IPS-20b (cell line): ENCODE measurements at regions not wholly inside any gene's neighbourhood (a gene's known extent, or its start where the extent isn't known, plus 50 kb on each side); places are given as distances from the start of the nearest gene placed in this dataset.

ENCODE experiments used
- H3K27ac ChIP-seq: one replicate; pipeline ENCODE4 v1.5.1; 2013; ENCODE audit warnings: low read length
- H3K27me3 ChIP-seq: 2 replicates; pipeline ENCODE4 v1.6.1; 2013; ENCODE audit warnings: mild to moderate bottlenecking, low read length, inconsistent platforms; ENCODE audit not compliant: insufficient read depth
- H3K36me3 ChIP-seq: 2 replicates; pipeline ENCODE4 v1.6.1; 2013; ENCODE audit warnings: low read depth, mild to moderate bottlenecking, inconsistent platforms, low read length, moderate library complexity; ENCODE audit not compliant: insufficient read depth
- H3K4me1 ChIP-seq: 2 replicates; pipeline ENCODE4 v1.6.1; 2013; ENCODE audit warnings: mild to moderate bottlenecking, control low read depth, inconsistent platforms, low read length, moderate library complexity; ENCODE audit not compliant: insufficient read depth
- H3K4me3 ChIP-seq: 2 replicates; pipeline ENCODE4 v1.5.1; 2013; ENCODE audit warnings: mild to moderate bottlenecking, low read length, inconsistent platforms
- H3K9ac ChIP-seq: 2 replicates; pipeline ENCODE4 v1.6.1; 2013; ENCODE audit warnings: low read depth, mild to moderate bottlenecking, inconsistent platforms, low read length, moderate library complexity
- H3K9me3 ChIP-seq: 2 replicates; pipeline ENCODE4 v1.6.1; 2013; ENCODE audit warnings: mild to moderate bottlenecking, low read depth, low read length, inconsistent platforms; ENCODE audit not compliant: insufficient read depth

DNA sequence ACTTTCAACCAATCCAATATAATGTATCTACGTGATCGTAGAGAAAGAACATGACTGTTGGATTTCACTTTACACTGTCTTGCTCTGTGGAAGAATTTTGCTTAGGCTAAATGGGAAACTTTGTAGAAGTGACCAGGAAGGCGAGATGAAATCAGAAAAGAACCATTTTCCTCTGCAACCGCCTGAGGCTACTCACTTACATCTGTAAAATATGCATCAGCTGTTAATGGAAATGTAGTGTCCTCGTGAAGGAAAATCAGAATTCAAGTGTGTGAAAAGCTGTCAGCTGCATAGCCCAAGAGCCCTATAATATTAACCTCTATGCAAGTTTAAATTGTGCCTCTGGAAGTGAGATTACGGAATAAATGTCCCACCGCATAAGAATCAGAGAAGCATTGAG is 277.9 kb downstream of the C6orf118 start:
- Histone ChIP-seq H3K4me3 (no peak overlapping the region), H3K4me1 (no peaks in the 10 kb centered on the region), H3K36me3 (no peaks in the 10 kb centered on the region), H3K9me3 (peaks cover 4% of the 10 kb centered on the region; the same call in 1 of the 2 replicates), H3K9ac (no peak overlapping the region), H3K27me3 (no peaks in the 10 kb centered on the region), H3K27ac (no peak overlapping the region)

DNA sequence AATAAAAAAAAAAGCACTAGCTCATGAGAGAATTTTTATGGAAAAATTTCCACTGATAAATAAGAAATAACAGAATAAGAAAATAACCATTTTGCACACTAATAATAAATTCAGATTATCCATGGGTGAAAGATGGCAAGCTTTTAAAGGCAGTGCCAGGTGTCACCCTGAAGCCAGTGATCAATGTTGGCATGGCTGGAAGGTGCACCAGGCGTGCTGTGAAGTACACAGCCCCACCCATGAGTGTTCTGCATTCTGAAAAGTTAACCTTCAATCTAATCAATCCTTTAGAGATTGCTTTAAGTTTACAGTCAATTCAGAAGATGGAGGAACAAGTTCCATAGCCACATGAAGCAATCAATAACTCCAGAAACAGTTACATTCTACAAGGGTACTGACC is 284.4 kb downstream of the C6orf118 start:
- no peak overlapping the region for H3K9ac ChIP-seq
- no peak overlapping the region for H3K27ac ChIP-seq
- no peaks in the 10 kb centered on the region for H3K27me3 ChIP-seq
- no peaks in the 10 kb centered on the region for H3K9me3 ChIP-seq
- H3K4me1 ChIP-seq = no peaks in the 10 kb centered on the region
- H3K4me3 ChIP-seq = no peak overlapping the region
- H3K36me3 ChIP-seq = no peaks in the 10 kb centered on the region

DNA sequence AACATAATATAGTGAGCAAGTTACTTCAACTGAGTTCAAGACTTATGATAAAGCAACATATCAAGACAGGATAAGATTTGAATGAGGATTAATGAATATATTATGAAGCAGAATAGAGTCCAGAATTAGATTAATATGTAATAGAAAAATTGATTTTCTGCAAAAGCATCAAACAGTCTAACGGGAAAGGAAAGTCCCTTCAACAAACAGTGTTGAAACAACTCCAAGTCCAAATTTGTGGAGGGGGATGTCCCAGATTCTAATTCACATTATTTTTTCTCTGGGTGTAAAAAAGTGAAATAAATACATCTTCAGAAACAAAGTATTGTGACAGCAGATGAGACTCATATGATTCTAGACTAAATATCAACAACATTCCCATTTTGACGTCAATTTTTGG is 289.7 kb downstream of the C6orf118 start:
- H3K9ac ChIP-seq = no peak overlapping the region
- H3K27ac ChIP-seq = no peak overlapping the region
- H3K36me3 ChIP-seq = no peaks in the 10 kb centered on the region
- H3K9me3 ChIP-seq = no peaks in the 10 kb centered on the region
- no peak overlapping the region for H3K4me3 ChIP-seq
- no peaks in the 10 kb centered on the region for H3K4me1 ChIP-seq
- H3K27me3 ChIP-seq = no peaks in the 10 kb centered on the region

DNA sequence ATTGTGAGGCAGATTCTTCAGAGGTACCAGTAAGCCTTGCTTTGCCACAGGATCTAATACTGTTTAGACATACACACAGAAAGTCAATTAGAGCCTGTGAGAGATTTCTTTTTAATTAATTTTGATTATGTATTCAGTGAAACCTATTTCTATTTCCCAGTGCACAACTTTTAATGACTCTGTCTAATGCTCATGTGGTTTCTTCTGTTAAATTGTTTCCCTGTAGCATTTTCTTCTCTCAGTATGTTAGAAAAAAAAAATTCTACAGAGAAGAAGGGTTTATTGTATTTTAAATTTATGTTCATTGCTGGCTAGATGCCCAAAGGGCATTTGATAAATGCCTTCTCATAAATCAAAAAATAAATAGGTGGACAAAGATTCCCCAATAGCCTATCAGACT is 293.7 kb downstream of the C6orf118 start:
- no peak overlapping the region for H3K9ac ChIP-seq
- H3K4me1 ChIP-seq = no peaks in the 10 kb centered on the region
- H3K4me3 ChIP-seq = no peak overlapping the region
- H3K9me3 ChIP-seq = no peaks in the 10 kb centered on the region
- no peak overlapping the region for H3K27ac ChIP-seq
- H3K36me3 ChIP-seq = no peaks in the 10 kb centered on the region
- no peaks in the 10 kb centered on the region for H3K27me3 ChIP-seq

DNA sequence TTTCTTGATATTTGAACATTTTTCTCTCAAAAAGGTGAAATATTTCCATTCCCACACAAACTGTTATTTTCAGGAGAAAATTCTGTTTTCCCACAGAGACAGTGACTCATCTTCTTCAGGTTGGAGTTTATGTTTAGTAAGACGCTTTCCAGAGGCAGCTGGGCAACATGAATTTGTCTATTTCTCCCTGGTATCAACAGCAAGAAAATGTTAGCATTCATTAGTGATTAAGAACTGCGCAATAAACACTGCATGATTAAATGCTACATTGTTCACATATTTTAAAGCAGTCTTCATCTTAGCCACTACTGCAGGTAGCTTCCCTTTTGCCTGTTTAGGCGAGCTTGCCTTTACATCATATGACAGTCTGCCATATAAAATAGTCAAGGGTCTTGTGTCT is 295.7 kb downstream of the C6orf118 start:
- Histone ChIP-seq H3K4me3 (no peak overlapping the region), H3K9ac (no peak overlapping the region), H3K4me1 (no peaks in the 10 kb centered on the region), H3K36me3 (no peaks in the 10 kb centered on the region), H3K27ac (no peak overlapping the region), H3K27me3 (no peaks in the 10 kb centered on the region), H3K9me3 (no peaks in the 10 kb centered on the region)

DNA sequence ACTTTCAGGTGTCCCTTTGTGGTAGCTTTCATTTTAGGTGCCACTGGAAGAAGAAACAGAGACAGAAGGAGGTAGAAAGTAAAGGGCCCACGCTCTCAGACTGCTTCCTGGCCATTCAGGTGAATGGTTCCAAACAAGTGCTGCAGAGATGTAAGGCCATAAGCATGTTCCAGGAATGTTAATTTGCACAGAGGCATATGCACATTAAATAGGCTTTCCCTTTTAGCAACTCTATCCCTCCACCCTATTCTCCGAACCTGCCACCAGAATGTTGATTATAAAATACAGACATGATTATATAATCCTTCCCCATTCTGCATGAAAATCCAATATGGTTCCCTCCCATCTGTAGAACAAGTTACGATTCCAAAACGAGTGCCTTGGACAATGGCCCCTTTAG is 297.2 kb downstream of the C6orf118 start:
- no peak overlapping the region for H3K4me3 ChIP-seq
- H3K36me3 ChIP-seq = no peaks in the 10 kb centered on the region
- no peaks in the 10 kb centered on the region for H3K9me3 ChIP-seq
- no peak overlapping the region for H3K9ac ChIP-seq
- no peaks in the 10 kb centered on the region for H3K4me1 ChIP-seq
- no peak overlapping the region for H3K27ac ChIP-seq
- no peaks in the 10 kb centered on the region for H3K27me3 ChIP-seq

GRCh38 chr6:165010556-165011535 is 298.6 kb downstream of the C6orf118 start:
- no peaks in the 10 kb centered on the region for H3K36me3 ChIP-seq
- H3K4me1 ChIP-seq = no peaks in the 10 kb centered on the region
- peaks cover 4% of the 10 kb centered on the region; the same call in 1 of the 2 replicates for H3K9me3 ChIP-seq
- H3K27me3 ChIP-seq = no peaks in the 10 kb centered on the region
- H3K27ac ChIP-seq = no peak overlapping the region
- no peak overlapping the region for H3K4me3 ChIP-seq
- no peak overlapping the region for H3K9ac ChIP-seq

DNA sequence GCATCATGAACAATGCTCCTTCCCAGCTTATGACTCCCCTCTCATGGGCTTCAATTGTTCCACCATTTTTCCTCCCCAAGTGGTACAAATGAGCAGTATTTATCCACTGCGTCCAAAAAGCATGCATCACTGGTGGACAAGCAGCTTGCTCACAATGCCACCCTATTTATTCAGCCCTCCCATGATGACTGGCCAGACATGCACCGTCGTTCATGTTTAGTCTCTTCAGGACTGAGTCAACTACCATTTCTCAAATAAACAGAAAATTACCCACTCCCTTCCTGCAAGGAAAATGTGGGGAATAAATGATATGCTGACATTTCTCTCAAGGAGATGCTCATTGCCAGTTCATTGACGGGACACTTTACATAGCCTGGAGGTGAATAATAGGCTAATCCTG is 300.4 kb downstream of the C6orf118 start:
- Histone ChIP-seq H3K4me1 (no peaks in the 10 kb centered on the region), H3K36me3 (no peaks in the 10 kb centered on the region), H3K27ac (no peak overlapping the region), H3K9ac (no peak overlapping the region), H3K9me3 (peaks cover 4% of the 10 kb centered on the region; the same call in 1 of the 2 replicates), H3K4me3 (no peak overlapping the region), H3K27me3 (no peaks in the 10 kb centered on the region)

- no peak overlapping the region for H3K27ac ChIP-seq
- H3K9me3 ChIP-seq = peaks cover 4% of the 10 kb centered on the region; the same call in 1 of the 2 replicates
- no peak overlapping the region for H3K4me3 ChIP-seq
- H3K4me1 ChIP-seq = no peaks in the 10 kb centered on the region
- no peaks in the 10 kb centered on the region for H3K36me3 ChIP-seq
- no peak overlapping the region for H3K9ac ChIP-seq
- H3K27me3 ChIP-seq = no peaks in the 10 kb centered on the region
These were observed 306.5 kb downstream of the C6orf118 start for GRCh38 chr6:165002866-165003265.

GRCh38 chr6:165002358-165002757 is 307.0 kb downstream of the C6orf118 start:
- Histone ChIP-seq H3K27me3 (no peaks in the 10 kb centered on the region), H3K27ac (no peak overlapping the region), H3K36me3 (no peaks in the 10 kb centered on the region), H3K9me3 (peaks cover 4% of the 10 kb centered on the region; the same call in 1 of the 2 replicates), H3K4me3 (no peak overlapping the region), H3K9ac (no peak overlapping the region), H3K4me1 (no peaks in the 10 kb centered on the region)

GRCh38 chr6:165001502-165002157 is 307.8 kb downstream of the C6orf118 start:
- no peak overlapping the region for H3K4me3 ChIP-seq
- H3K27ac ChIP-seq = no peak overlapping the region
- H3K36me3 ChIP-seq = no peaks in the 10 kb centered on the region
- no peak overlapping the region for H3K9ac ChIP-seq
- no peaks in the 10 kb centered on the region for H3K27me3 ChIP-seq
- H3K9me3 ChIP-seq = peaks cover 8% of the 10 kb centered on the region; the same call in 1 of the 2 replicates
- H3K4me1 ChIP-seq = no peaks in the 10 kb centered on the region

- Histone ChIP-seq H3K9me3 (peaks cover 5% of the 10 kb centered on the region; the same call in 1 of the 2 replicates), H3K9ac (no peak overlapping the region), H3K36me3 (no peaks in the 10 kb centered on the region), H3K4me1 (no peaks in the 10 kb centered on the region), H3K27me3 (no peaks in the 10 kb centered on the region), H3K27ac (no peak overlapping the region), H3K4me3 (no peak overlapping the region)
These were observed 311.1 kb downstream of the C6orf118 start for GRCh38 chr6:164998297-164998696.
